Subcutaneous abdominal adipose tissue (tissue), 5 donors: ENCODE measurements at regions not wholly inside any gene's neighbourhood (a gene's known extent, or its start where the extent isn't known, plus 50 kb on each side); places are given as distances from the start of the nearest gene placed in this dataset.

Source experiments
- H3K27ac ChIP-seq: one replicate; pipeline ENCODE4 v1.7.0; 2013; ENCODE audit warnings: low read depth, mild to moderate bottlenecking, inconsistent platforms, low read length, moderate library complexity
- H3K27me3 ChIP-seq, 5 donors: one replicate each; pipeline ENCODE4 v1.7.0; 2013; ENCODE audit warnings: low read length in 5 of 5, inconsistent platforms in 1 of 5; ENCODE audit not compliant: control insufficient read depth in 5 of 5, insufficient read depth in 4 of 5
- H3K36me3 ChIP-seq, 5 donors: one replicate each; pipeline ENCODE4 v1.7.0; 2013; ENCODE audit warnings: low read length in 5 of 5; ENCODE audit not compliant: control insufficient read depth in 5 of 5, insufficient read depth in 5 of 5
- H3K4me1 ChIP-seq, 5 donors: one replicate each; pipeline ENCODE4 v1.7.0; 2013; ENCODE audit warnings: low read length in 5 of 5, mild to moderate bottlenecking in 3 of 5, moderate library complexity in 1 of 5; ENCODE audit not compliant: control insufficient read depth in 5 of 5, insufficient read depth in 5 of 5
- H3K4me3 ChIP-seq, 5 donors: one replicate each; pipeline ENCODE4 v1.7.0; 2013; ENCODE audit warnings: low read length in 5 of 5, low read depth in 1 of 5
- H3K9ac ChIP-seq, 5 donors: one replicate each; pipeline ENCODE4 v1.7.0; 2013; ENCODE audit warnings: low read length in 5 of 5, mild to moderate bottlenecking in 4 of 5, moderate library complexity in 3 of 5
- H3K9me3 ChIP-seq, 5 donors: one replicate each; pipeline ENCODE4 v1.7.0; 2013; ENCODE audit warnings: low read length in 5 of 5; ENCODE audit not compliant: control insufficient read depth in 5 of 5
- donor health status: healthy.
- donor health status: healthy.
- donor health status: healthy.
- donor health status: healthy.
- donor health status: healthy.

DNA sequence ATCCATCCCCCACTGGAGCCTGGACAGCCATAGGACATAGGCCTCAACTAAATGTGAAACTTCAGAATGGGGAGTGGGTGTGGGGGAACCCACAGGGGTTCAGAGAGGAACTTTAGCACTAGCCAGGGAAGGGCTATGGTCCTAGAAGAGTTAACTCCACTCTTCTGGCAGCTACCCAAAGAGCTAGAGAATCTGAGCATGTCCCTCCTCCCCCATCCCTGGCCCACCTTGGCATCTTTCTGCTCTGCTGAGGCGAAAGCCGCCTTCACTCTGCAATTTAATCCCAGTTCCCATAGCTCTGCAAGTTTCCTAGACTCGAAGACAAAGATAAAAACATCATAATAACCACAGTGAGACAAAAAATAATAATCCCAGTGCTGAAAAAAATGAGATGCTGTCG lies 214.7 kb upstream of the RTL1 start:
- H3K4me3 ChIP-seq = no peak overlapping the region
- no peak overlapping the region for H3K27ac ChIP-seq
- peaks cover 0 to 22% (median 18%) of the 10 kb centered on the region in 5 donors for H3K4me1 ChIP-seq

DNA sequence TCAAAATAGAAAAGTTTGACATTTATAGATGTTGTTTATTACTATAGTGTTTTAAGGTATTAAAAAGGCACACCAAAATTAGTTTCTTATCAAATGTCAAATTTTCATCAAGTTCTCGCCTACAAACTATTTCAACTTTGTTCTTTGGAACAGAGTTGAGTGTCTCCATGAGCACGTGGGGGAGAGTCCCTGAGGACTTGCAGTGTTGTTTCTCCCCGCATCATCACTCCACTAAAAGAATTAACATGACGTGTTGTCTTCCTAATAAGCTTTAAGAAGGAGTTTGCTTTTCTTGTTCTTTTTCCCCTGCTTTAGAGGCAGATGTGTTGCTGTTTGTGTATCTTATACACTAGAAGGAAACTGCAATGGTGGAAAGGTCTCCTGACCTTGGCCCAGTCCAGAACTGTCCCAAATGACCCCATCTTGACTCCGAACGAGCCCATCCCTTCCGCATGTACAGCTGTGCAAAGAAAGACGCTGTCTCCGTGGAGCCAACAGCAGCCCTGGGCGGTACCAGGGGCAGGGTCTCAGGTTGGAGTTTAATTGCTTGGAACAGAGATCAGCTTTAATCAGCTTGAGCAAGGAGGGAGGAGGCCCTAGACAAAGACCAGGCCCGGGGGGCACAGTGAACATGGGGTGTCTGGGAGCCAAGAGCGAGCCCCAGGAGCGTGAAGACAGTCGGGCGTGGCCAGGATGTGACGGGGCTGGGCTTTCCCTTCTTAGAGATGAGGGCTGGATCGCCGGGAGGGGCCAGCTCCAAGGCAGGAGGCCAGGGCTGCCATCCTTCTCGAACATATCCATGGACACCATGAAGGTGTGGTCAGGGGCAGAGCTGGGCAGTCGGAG lies 215.4 kb upstream of the RTL1 start:
- Histone ChIP-seq H3K4me3 (no peak overlapping the region), H3K9me3 (no peaks in the 10 kb centered on the region), H3K36me3 (no peaks in the 10 kb centered on the region), H3K27ac (no peak overlapping the region), H3K27me3 (peaks cover 0 to 14% (median 12%) of the 10 kb centered on the region in 5 donors), H3K4me1 (peaks cover 0 to 22% (median 18%) of the 10 kb centered on the region in 5 donors), H3K9ac (no peak overlapping the region)

More for the DNA sequence above, 214.7 kb upstream of the RTL1 start:
- H3K9me3 ChIP-seq = no peaks in the 10 kb centered on the region
- H3K27me3 ChIP-seq = peaks cover 0 to 14% (median 10%) of the 10 kb centered on the region in 5 donors
- H3K9ac ChIP-seq = no peak overlapping the region
- H3K36me3 ChIP-seq = no peaks in the 10 kb centered on the region

- Histone ChIP-seq H3K4me1 (peaks cover 0 to 22% (median 18%) of the 10 kb centered on the region in 5 donors), H3K36me3 (no peaks in the 10 kb centered on the region), H3K9ac (peak overlapping the region in 2 of 5 donors; percentile 8 to 53), H3K27ac (no peak overlapping the region), H3K27me3 (peaks cover 2 to 20% (median 10%) of the 10 kb centered on the region in 5 donors), H3K4me3 (peak overlapping the region in 4 of 5 donors; percentile 36 to 54 (median 40)), H3K9me3 (no peaks in the 10 kb centered on the region)
Observed at GRCh38 chr14:101119830-101120571, 216.5 kb upstream of the RTL1 start.

GRCh38 chr14:101120641-101121507 lies 217.4 kb upstream of the RTL1 start:
- peaks cover 0 to 23% (median 10%) of the 10 kb centered on the region in 5 donors for H3K27me3 ChIP-seq
- H3K36me3 ChIP-seq = no peaks in the 10 kb centered on the region
- no peaks in the 10 kb centered on the region for H3K9me3 ChIP-seq
- no peak overlapping the region for H3K27ac ChIP-seq
- H3K4me3 ChIP-seq = peak overlapping the region; percentile 6 to 54 (median 37)
- H3K9ac ChIP-seq = peak overlapping the region in 2 of 5 donors; percentile 8 to 31
- H3K4me1 ChIP-seq = peaks cover 0 to 22% (median 18%) of the 10 kb centered on the region in 5 donors

DNA sequence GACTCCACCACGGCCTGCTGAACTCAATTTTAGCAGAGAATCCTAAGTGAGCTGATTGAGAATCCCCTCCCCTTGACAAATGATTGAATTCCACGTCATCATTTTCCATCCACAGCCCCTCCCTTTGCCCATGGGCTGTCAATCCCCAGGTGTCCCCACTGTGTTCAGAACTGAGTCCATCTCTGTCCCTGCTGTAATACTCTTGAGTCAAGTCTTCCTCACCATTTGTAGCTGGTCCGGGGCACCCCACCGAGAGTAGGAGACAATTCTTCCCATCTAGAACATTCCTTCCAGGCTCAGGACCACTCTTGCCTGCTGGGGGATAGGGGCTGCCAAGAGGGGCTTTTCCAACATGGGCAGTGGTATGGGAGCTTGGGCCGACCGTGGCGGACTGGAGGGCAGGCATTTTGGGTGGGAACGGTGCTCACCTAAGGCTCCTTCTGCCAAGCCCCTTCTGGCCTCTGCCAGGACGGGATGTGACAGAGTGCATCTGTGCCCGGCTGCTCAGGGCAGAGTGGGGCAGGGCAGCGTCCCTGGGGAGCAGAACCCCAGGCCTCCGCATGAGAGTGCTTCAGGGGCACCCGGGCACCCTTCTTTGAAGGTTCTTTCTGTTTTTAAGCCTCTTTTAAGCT lies 218.1 kb upstream of the RTL1 start:
- Histone ChIP-seq H3K27ac (no peak overlapping the region), H3K27me3 (peaks cover 0 to 25% (median 11%) of the 10 kb centered on the region in 5 donors), H3K9me3 (no peaks in the 10 kb centered on the region), H3K9ac (no peak overlapping the region), H3K4me1 (peaks cover 0 to 22% (median 18%) of the 10 kb centered on the region in 5 donors), H3K4me3 (peak overlapping the region in 3 of 5 donors; percentile 23 to 42 (median 37)), H3K36me3 (no peaks in the 10 kb centered on the region)

DNA sequence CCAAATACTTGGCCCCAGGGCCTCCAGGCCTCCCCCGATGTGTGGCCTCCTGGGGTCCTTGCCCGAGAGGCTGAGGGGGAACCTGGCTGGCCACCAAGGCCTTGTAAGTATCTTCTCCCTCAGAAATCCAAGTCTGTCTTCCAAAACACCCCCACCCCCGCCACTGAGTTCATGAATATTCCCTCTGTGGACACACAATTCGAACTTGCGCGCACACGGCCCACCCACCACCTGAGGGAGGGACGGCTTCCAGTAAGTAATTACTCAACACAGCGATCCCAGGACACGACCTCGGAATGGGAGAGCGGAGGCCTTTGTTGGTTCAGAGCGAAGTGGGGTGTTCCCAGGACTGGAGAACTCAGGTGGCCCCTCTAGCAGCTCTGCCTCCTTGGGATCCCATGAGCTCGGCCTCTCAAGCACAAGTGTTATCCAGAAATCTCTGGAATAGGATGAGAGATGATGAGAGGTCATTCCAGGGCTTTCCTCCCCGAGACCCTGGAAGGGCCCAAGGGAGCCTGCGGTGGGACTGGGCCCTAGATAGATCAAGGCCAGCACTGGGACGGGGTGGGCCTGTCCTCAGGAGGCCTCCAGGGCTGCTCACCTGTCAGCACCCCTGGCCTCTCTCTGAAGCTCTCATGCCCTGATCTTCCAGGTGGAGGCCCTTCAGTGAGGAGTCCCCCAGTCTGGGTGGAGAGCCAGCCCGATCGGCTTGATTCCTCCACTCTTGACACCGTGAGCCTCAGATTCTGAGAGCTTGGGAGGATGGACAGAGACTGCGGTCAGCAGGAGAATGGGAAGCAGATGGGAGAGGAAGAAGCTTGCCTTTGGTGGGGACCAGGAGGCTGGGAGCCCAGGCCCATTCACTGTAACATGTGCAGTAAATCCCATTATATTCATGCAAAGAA lies 219.0 kb upstream of the RTL1 start:
- Histone ChIP-seq H3K27ac (no peak overlapping the region), H3K36me3 (no peaks in the 10 kb centered on the region), H3K4me1 (peaks cover 0 to 22% (median 18%) of the 10 kb centered on the region in 5 donors), H3K4me3 (no peak overlapping the region), H3K27me3 (peaks cover 0 to 30% (median 14%) of the 10 kb centered on the region in 5 donors), H3K9ac (no peak overlapping the region), H3K9me3 (no peaks in the 10 kb centered on the region)

- Histone ChIP-seq H3K9ac (no peak overlapping the region), H3K9me3 (peaks cover 0 to 8% (median 4%) of the 10 kb centered on the region in 5 donors), H3K4me3 (no peak overlapping the region), H3K27ac (no peak overlapping the region), H3K36me3 (no peaks in the 10 kb centered on the region), H3K4me1 (peaks cover 0 to 21% (median 18%) of the 10 kb centered on the region in 5 donors), H3K27me3 (peaks cover 13 to 36% (median 21%) of the 10 kb centered on the region in 5 donors)
Observed at GRCh38 chr14:101123618-101124510, 220.3 kb upstream of the RTL1 start.

DNA sequence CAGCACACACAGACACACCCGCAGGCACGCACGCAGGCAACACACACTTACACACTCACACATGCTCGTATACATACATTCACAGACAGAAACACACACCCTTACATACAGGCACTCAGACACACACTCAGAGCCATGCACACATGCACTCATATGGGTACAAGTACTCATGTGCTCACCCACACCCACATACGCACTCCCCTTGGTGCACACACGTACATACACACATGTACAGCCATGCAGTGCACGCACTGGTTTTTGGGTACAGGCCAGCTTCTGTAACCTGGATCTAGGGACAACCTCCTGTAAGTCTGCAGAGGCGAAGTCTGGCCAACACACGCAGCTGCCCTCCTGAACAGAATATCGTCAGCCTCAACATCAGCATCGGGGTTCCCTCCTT lies 221.3 kb upstream of the RTL1 start:
- Histone ChIP-seq H3K27me3 (peaks cover 13 to 32% (median 21%) of the 10 kb centered on the region in 5 donors), H3K27ac (no peak overlapping the region), H3K9me3 (peaks cover 0 to 8% (median 4%) of the 10 kb centered on the region in 5 donors), H3K36me3 (no peaks in the 10 kb centered on the region), H3K9ac (no peak overlapping the region), H3K4me3 (no peak overlapping the region), H3K4me1 (peaks cover 0 to 12% (median 9%) of the 10 kb centered on the region in 5 donors)
